ENCODE measurements at regions not wholly inside any gene's neighbourhood (a gene's known extent, or its start where the extent isn't known, plus 50 kb on each side); places are given as distances from the start of the nearest gene placed in this dataset.

- TF ChIP-seq CTCF (IDR thresholded peaks at IDR 0.05) (no peak), POLR2A (IDR thresholded peaks at IDR 0.05) (no peak)
These were observed 195.9 kb upstream of the TCF4 start for GRCh38 chr18:55783921-55784320.
